ENCODE measurements at regions not wholly inside any gene's neighbourhood (a gene's known extent, or its start where the extent isn't known, plus 50 kb on each side); places are given as distances from the start of the nearest gene placed in this dataset.

- intact Hi-C loops (cut with micrococcal nuclease), result no loop called here
- POLR2A ChIA-PET (ENCODE audit: unreplicated experiment), result no interaction called here
- no peak for ATAC-seq
Observed at GRCh38 chr9:82729991-82730589, 332.9 kb downstream of the RASEF start.

GRCh38 chr9:82732928-82733327, 330.0 kb downstream of the RASEF start:
- DNase-seq, result no peak
- Histone ChIP-seq H3K9ac (ENCODE audit: low read length) (no peak overlapping the region), H3K36me3 (ENCODE audit: low read depth, low read length) (no peaks in the 10 kb centered on the region), H3K9me3 (ENCODE audit: low read length) (no peaks in the 10 kb centered on the region), H2AFZ (ENCODE audit: low read length) (no peak overlapping the region), H3K4me1 (ENCODE audit: insufficient read depth, low read length) (no peaks in the 10 kb centered on the region), H4K20me1 (ENCODE audit: low read length) (no peaks in the 10 kb centered on the region), H3K9me2 (replicated peaks; ENCODE audit: low read length) (no peaks in the 10 kb centered on the region), H3K4me2 (ENCODE audit: low read length) (no peak overlapping the region), H3K27me3 (ENCODE audit: low read length) (peaks cover 12% of the 10 kb centered on the region), H3K27ac (ENCODE audit: low read length) (no peak overlapping the region), H3F3A (ENCODE audit: low read length, unreplicated experiment) (no peaks in the 10 kb centered on the region), H3K79me2 (ENCODE audit: low read length) (no peaks in the 10 kb centered on the region), H3K4me3 (ENCODE audit: low read length) (no peak overlapping the region)
- TF ChIP-seq EZH2 (IDR thresholded peaks at IDR 0.05; ENCODE audit: low read length, unreplicated experiment), result no peak
- TF ChIP-seq EZH2phosphoT487 (IDR thresholded peaks at IDR 0.05; ENCODE audit: borderline replicate concordance, low read length), result no peak
- TF ChIP-seq CTCF (conservative IDR thresholded peaks at IDR 0.05; ENCODE audit: low read depth, low read length), result no peak
- ChIA-PET CTCF (no interaction called here), POLR2A (ENCODE audit: unreplicated experiment) (no interaction called here)
- no TSS peak for BruUV-seq (replicated peaks)
- no peak for ATAC-seq
- intact Hi-C loops (cut with micrococcal nuclease), result no loop called here

More at GRCh38 chr9:82729991-82730589, 332.9 kb downstream of the RASEF start:
- no TSS peak for BruUV-seq (replicated peaks)
- no peak overlapping the region for H3K4me3 ChIP-seq (ENCODE audit: low read length)
- no peaks in the 10 kb centered on the region for H4K20me1 ChIP-seq (ENCODE audit: low read length)
- no peak overlapping the region for H3K9ac ChIP-seq (ENCODE audit: low read length)
- H3K36me3 ChIP-seq (ENCODE audit: low read depth, low read length), result no peaks in the 10 kb centered on the region
- H3K79me2 ChIP-seq (ENCODE audit: low read length), result no peaks in the 10 kb centered on the region
- TF ChIP-seq CTCF (conservative IDR thresholded peaks at IDR 0.05; ENCODE audit: low read depth, low read length) (no peak), EZH2 (IDR thresholded peaks at IDR 0.05; ENCODE audit: low read length, unreplicated experiment) (no peak), EZH2phosphoT487 (IDR thresholded peaks at IDR 0.05; ENCODE audit: borderline replicate concordance, low read length) (no peak)
- H3K9me2 ChIP-seq (replicated peaks; ENCODE audit: low read length), result no peaks in the 10 kb centered on the region
- DNase-seq, result no peak
- no peaks in the 10 kb centered on the region for H3K4me1 ChIP-seq (ENCODE audit: insufficient read depth, low read length)
- H2AFZ ChIP-seq (ENCODE audit: low read length), result no peak overlapping the region
- H3K27me3 ChIP-seq (ENCODE audit: low read length), result 0 out of 2 replicates have a peak, but pooled peaks cover 4% of the 10 kb centered on the region
- no peaks in the 10 kb centered on the region for H3F3A ChIP-seq (ENCODE audit: low read length, unreplicated experiment)
- CTCF ChIA-PET, result no interaction called here
- no peak overlapping the region for H3K4me2 ChIP-seq (ENCODE audit: low read length)
- no peak overlapping the region for H3K27ac ChIP-seq (ENCODE audit: low read length)
- no peaks in the 10 kb centered on the region for H3K9me3 ChIP-seq (ENCODE audit: low read length)

DNA sequence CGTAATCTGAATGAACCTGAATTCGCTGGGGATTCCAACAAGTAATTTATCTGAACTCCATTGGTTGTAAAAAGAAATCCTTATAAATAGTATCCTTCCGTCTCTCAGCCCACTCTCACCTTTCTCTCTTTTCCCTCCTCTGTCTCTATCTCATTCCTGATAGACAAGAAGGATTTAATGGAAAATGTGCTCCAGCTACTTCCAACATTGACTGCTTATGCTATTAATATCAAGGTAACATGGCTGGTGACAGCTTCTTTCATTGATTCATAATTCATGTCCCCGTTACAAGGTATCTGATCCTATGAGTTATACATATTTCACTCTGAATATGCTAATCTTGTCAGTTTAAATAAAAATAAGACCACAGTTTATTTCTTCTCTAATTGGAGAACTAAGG, 326.8 kb downstream of the RASEF start:
- Histone ChIP-seq H3F3A (ENCODE audit: low read length, unreplicated experiment) (no peaks in the 10 kb centered on the region), H3K4me1 (ENCODE audit: insufficient read depth, low read length) (no peaks in the 10 kb centered on the region), H3K27ac (ENCODE audit: low read length) (no peak overlapping the region), H3K9ac (ENCODE audit: low read length) (no peak overlapping the region), H3K9me3 (ENCODE audit: low read length) (no peaks in the 10 kb centered on the region), H3K27me3 (ENCODE audit: low read length) (peaks cover 7% of the 10 kb centered on the region), H3K79me2 (ENCODE audit: low read length) (no peaks in the 10 kb centered on the region), H3K9me2 (replicated peaks; ENCODE audit: low read length) (no peaks in the 10 kb centered on the region), H4K20me1 (ENCODE audit: low read length) (no peaks in the 10 kb centered on the region), H2AFZ (ENCODE audit: low read length) (no peak overlapping the region), H3K4me2 (ENCODE audit: low read length) (no peak overlapping the region), H3K36me3 (ENCODE audit: low read depth, low read length) (no peaks in the 10 kb centered on the region), H3K4me3 (ENCODE audit: low read length) (no peak overlapping the region)
- intact Hi-C loops (cut with micrococcal nuclease), result no loop called here
- DNase-seq (no peak), ATAC-seq (no peak)
- CTCF ChIA-PET, result no interaction called here
- no TSS peak for BruUV-seq (replicated peaks)
- POLR2A ChIA-PET (ENCODE audit: unreplicated experiment), result no interaction called here
- TF ChIP-seq CTCF (conservative IDR thresholded peaks at IDR 0.05; ENCODE audit: low read depth, low read length) (no peak), EZH2 (IDR thresholded peaks at IDR 0.05; ENCODE audit: low read length, unreplicated experiment) (no peak), EZH2phosphoT487 (IDR thresholded peaks at IDR 0.05; ENCODE audit: borderline replicate concordance, low read length) (no peak)

Data from PC-3 (cell line).